RWPE2 (cell line): ENCODE measurements at regions not wholly inside any gene's neighbourhood (a gene's known extent, or its start where the extent isn't known, plus 50 kb on each side); places are given as distances from the start of the nearest gene placed in this dataset.

ENCODE experiments used
- ATAC-seq: fragments of 200-7000 bp; cut with Tn5 transposase; 3 replicates; pipeline ENCODE4 v1.9.1; 2021; ENCODE audit warnings: low read depth
- DNase-seq: peaks from one replicate; pipeline ENCODE4 v3.0.0-alpha.2; 2020; ENCODE audit warnings: low spot score
- H3K27ac ChIP-seq: fragments of 450-650 bp; 2 replicates; pipeline ENCODE4 v1.5.1; 2017; ENCODE audit warnings: mild to moderate bottlenecking; ENCODE audit not compliant: poor library complexity, severe bottlenecking
- H3K27me3 ChIP-seq: fragments of 250-450 bp; sonication (Bioruptor Pico); 2 replicates; pipeline ENCODE4 v1.5.1; 2021; ENCODE audit warnings: mild to moderate bottlenecking, moderate library complexity; ENCODE audit not compliant: insufficient read depth, poor library complexity, severe bottlenecking
- H3K36me3 ChIP-seq: fragments of 250-450 bp; sonication (Bioruptor Pico); 2 replicates; pipeline ENCODE4 v1.5.1; 2020; ENCODE audit warnings: low read depth, mild to moderate bottlenecking, moderate library complexity
- H3K4me1 ChIP-seq: fragments of 250-450 bp; sonication (Bioruptor Pico); 2 replicates; pipeline ENCODE4 v1.5.1; 2021; ENCODE audit warnings: mild to moderate bottlenecking, moderate library complexity; ENCODE audit not compliant: insufficient read depth, poor library complexity, severe bottlenecking
- H3K4me3 ChIP-seq: fragments of 250-450 bp; sonication (Bioruptor Pico); 2 replicates; pipeline ENCODE4 v1.5.1; 2021; ENCODE audit warnings: mild to moderate bottlenecking, moderate library complexity; ENCODE audit not compliant: severe bottlenecking
- H3K9me3 ChIP-seq: fragments of 250-450 bp; sonication (Bioruptor Pico); 2 replicates; pipeline ENCODE4 v1.5.1; 2021; ENCODE audit warnings: mild to moderate bottlenecking, moderate library complexity; ENCODE audit not compliant: severe bottlenecking
- TF ChIP-seq, protein P1 (sequence below): fragments of 450-650 bp; IDR thresholded peaks from one replicate; pipeline ENCODE4 v1.5.1; 2017; ENCODE audit warnings: mild to moderate bottlenecking, moderate library complexity; ENCODE audit not compliant: poor library complexity, severe bottlenecking

DNA sequence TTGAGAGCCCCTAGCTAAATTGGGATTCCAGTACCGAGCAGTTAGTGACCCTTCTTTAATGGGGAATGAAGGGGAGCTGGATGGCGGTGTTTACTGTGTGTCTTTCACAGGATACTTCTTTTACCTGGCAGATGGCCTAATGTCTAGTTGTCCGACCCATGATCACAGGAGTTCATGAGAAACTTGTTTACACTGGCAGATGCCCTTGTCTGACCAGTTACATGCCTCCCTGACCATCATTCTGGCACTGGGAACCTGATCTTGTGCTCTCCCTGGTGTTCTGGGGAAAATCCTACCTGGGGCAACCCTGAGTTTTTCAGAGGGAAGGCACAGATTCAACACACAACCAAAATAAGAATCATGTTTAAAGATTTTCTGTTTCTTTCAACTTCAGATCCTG is 120.1 kb upstream of the SLC13A1 start:
- Histone ChIP-seq H3K36me3 (no peaks in the 10 kb centered on the region), H3K4me3 (no peak overlapping the region), H3K27ac (no peak overlapping the region), H3K27me3 (peaks cover 5% of the 10 kb centered on the region), H3K4me1 (no peaks in the 10 kb centered on the region), H3K9me3 (no peaks in the 10 kb centered on the region)
- TF ChIP-seq, protein P1, sequence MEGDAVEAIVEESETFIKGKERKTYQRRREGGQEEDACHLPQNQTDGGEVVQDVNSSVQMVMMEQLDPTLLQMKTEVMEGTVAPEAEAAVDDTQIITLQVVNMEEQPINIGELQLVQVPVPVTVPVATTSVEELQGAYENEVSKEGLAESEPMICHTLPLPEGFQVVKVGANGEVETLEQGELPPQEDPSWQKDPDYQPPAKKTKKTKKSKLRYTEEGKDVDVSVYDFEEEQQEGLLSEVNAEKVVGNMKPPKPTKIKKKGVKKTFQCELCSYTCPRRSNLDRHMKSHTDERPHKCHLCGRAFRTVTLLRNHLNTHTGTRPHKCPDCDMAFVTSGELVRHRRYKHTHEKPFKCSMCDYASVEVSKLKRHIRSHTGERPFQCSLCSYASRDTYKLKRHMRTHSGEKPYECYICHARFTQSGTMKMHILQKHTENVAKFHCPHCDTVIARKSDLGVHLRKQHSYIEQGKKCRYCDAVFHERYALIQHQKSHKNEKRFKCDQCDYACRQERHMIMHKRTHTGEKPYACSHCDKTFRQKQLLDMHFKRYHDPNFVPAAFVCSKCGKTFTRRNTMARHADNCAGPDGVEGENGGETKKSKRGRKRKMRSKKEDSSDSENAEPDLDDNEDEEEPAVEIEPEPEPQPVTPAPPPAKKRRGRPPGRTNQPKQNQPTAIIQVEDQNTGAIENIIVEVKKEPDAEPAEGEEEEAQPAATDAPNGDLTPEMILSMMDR: no peak
- no peak for DNase-seq
- no peak for ATAC-seq

DNA sequence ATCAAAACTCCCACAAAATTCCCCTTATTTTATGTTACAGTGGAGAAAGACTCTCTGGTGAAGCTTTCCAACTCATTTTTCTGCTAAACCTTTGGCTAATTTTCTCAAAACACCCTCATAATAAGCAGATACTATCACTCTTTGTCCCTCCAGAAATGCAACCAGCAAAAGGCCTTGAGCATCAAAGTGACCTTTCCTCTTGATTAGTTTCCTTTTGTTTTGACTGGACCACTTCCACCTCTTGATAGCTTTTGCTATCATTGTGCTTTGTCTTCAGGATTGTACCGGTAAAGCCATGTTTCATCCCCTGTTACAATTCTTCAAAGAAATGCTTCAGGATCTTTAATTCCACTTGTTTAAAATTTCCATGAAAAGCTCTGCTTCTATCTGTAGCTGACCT is 115.1 kb upstream of the SLC13A1 start:
- no peak for DNase-seq
- TF ChIP-seq, protein P1: no peak
- H3K27ac ChIP-seq: no peak overlapping the region
- peaks cover 25% of the 10 kb centered on the region for H3K27me3 ChIP-seq
- no peak for ATAC-seq
- H3K4me1 ChIP-seq: no peaks in the 10 kb centered on the region
- no peaks in the 10 kb centered on the region for H3K36me3 ChIP-seq
- H3K4me3 ChIP-seq: no peak overlapping the region
- no peaks in the 10 kb centered on the region for H3K9me3 ChIP-seq

DNA sequence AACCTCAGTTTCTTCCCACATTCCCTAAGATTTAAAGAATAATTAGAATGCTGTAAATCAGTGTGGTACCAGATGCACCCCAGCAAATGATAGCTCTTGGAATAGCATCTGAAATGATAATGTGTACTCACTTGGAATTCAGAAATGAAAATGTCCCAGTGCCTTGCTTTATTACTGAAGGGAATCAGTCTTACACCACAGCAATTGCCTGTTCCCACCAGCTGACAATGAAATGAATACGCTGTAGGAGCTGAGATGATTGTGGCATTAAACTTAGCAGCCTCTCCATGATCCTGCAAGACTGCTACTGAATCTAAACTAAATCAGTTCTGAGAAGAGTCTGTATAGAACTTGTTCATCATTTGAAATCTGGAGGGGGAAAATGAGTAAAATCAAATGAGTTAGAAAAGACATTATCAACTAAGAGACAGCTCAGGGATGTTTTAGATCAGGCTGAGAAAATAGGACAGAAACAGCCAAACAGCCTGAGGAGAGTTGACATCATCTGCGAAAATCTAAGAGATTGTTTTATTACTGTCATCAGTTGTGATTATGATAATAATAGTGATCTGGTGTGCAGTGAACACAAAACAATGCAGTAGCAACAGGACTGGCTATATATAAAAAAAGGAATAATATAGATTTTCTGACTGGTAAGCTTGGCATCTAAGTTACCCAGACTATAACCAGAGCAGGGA is 108.6 kb upstream of the SLC13A1 start:
- H3K4me3 ChIP-seq: no peak overlapping the region
- TF ChIP-seq, protein P1: no peak
- H3K9me3 ChIP-seq: no peaks in the 10 kb centered on the region
- ATAC-seq (no peak), DNase-seq (no peak)
- H3K36me3 ChIP-seq: no peaks in the 10 kb centered on the region
- no peak overlapping the region for H3K27ac ChIP-seq
- H3K4me1 ChIP-seq: no peaks in the 10 kb centered on the region
- peaks cover 9% of the 10 kb centered on the region for H3K27me3 ChIP-seq

DNA sequence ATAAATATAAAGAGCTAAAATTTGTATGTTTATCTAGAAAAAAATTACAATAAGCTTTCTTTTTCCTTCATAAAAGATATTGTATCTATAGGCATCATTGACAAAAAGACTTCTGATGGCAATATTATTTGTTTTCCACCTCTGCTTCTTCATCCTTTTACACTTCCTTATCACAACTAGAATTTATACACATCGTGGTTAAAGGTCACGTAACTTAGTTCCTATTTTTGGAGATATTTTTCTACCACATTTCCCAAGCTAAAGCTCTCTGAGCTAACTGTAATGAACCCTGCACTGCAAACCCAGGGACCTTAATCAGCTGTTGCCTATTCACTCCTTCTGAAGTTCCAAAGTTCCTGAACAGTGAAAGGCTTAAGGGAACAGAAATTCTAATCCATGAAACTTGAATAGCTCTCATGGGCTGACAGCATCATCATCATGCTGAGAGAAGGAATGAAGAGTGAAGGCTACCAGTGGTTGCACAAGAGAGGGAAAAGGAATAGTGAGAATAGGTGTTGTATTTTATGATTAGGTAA is 106.1 kb upstream of the SLC13A1 start:
- Histone ChIP-seq H3K4me1 (no peaks in the 10 kb centered on the region), H3K27ac (no peak overlapping the region), H3K27me3 (no peaks in the 10 kb centered on the region), H3K9me3 (peaks cover 2% of the 10 kb centered on the region), H3K4me3 (no peak overlapping the region), H3K36me3 (no peaks in the 10 kb centered on the region)
- TF ChIP-seq, protein P1: no peak
- no peak for DNase-seq
- no peak for ATAC-seq

DNA sequence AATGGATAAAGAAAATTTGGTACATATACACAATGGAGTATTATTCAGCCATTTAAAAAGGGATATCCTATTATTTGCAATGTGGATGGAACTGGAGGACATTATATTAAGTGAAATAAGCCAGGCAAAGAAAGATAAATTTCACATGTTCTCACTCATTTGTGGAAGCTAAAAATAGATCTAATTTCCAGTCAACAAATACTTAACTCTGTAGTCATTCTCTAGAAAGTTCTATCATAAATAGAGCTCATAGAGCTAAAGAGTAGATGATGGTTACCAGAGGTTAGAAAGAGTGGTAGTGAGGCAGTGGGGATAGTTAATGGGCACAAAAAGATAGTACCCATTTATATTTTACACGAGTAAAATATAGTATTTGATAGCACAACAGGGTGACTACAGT is 104.2 kb upstream of the SLC13A1 start:
- DNase-seq: no peak
- TF ChIP-seq, protein P1: no peak
- H3K4me3 ChIP-seq: no peak overlapping the region
- H3K9me3 ChIP-seq: peaks cover 2% of the 10 kb centered on the region
- H3K36me3 ChIP-seq: no peaks in the 10 kb centered on the region
- no peak overlapping the region for H3K27ac ChIP-seq
- H3K4me1 ChIP-seq: no peaks in the 10 kb centered on the region
- ATAC-seq: no peak
- H3K27me3 ChIP-seq: no peaks in the 10 kb centered on the region
